ENCODE measurements at regions not wholly inside any gene's neighbourhood (a gene's known extent, or its start where the extent isn't known, plus 50 kb on each side); places are given as distances from the start of the nearest gene placed in this dataset.

- TF ChIP-seq, protein P1, sequence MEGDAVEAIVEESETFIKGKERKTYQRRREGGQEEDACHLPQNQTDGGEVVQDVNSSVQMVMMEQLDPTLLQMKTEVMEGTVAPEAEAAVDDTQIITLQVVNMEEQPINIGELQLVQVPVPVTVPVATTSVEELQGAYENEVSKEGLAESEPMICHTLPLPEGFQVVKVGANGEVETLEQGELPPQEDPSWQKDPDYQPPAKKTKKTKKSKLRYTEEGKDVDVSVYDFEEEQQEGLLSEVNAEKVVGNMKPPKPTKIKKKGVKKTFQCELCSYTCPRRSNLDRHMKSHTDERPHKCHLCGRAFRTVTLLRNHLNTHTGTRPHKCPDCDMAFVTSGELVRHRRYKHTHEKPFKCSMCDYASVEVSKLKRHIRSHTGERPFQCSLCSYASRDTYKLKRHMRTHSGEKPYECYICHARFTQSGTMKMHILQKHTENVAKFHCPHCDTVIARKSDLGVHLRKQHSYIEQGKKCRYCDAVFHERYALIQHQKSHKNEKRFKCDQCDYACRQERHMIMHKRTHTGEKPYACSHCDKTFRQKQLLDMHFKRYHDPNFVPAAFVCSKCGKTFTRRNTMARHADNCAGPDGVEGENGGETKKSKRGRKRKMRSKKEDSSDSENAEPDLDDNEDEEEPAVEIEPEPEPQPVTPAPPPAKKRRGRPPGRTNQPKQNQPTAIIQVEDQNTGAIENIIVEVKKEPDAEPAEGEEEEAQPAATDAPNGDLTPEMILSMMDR (IDR thresholded peaks at IDR 0.05): no peak
- Histone ChIP-seq H3K36me3 (ENCODE audit: control insufficient read depth, insufficient read depth, low read length) (no peaks in the 10 kb centered on the region), H3K79me2 (no peaks in the 10 kb centered on the region), H3K27ac (no peak overlapping the region), H3K4me1 (no peaks in the 10 kb centered on the region), H2AFZ (no peak overlapping the region), H3K4me3 (ENCODE audit: low read depth, low read length) (no peak overlapping the region), H3K27me3 (ENCODE audit: control insufficient read depth, insufficient read depth, low read length) (no peaks in the 10 kb centered on the region), H3K9me3 (ENCODE audit: control insufficient read depth, low read length) (no peaks in the 10 kb centered on the region), H3K9ac (no peak overlapping the region), H3K4me2 (ENCODE audit: low read length) (no peak overlapping the region)
Observed at GRCh38 chr4:106628586-106629267, 260.1 kb upstream of the GIMD1 start.

- H3K9ac ChIP-seq: no peak overlapping the region
- no peak overlapping the region for H3K27ac ChIP-seq
- no peak overlapping the region for H2AFZ ChIP-seq
- H3K9me3 ChIP-seq (ENCODE audit: control insufficient read depth, low read length): no peaks in the 10 kb centered on the region
- H3K4me1 ChIP-seq: no peaks in the 10 kb centered on the region
- no peaks in the 10 kb centered on the region for H3K36me3 ChIP-seq (ENCODE audit: control insufficient read depth, insufficient read depth, low read length)
- no peaks in the 10 kb centered on the region for H3K79me2 ChIP-seq
- no peak overlapping the region for H3K4me2 ChIP-seq (ENCODE audit: low read length)
- H3K27me3 ChIP-seq (ENCODE audit: control insufficient read depth, insufficient read depth, low read length): no peaks in the 10 kb centered on the region
- H3K4me3 ChIP-seq (ENCODE audit: low read depth, low read length): no peak overlapping the region
- TF ChIP-seq, protein P1 (IDR thresholded peaks at IDR 0.05): no peak
Observed at GRCh38 chr4:106627051-106627450, 258.5 kb upstream of the GIMD1 start.

DNA sequence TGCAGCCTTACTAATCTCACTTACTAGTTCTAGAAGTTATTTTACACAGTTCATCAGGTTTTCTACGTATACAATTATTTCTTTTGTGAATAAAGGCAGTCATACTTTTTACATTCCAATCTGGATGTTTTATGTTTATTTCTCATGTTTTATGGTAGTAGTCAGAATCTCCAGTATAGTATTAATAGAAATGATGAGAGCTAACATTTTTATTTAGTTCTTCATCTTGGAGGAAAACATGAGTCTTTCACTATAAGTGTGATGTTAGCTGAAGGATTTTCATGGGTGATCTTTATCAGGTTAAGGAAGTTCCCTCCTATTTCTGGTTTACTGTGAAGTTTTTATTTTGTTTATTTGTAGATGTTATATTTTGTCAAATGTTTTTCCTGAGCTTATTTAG is 256.1 kb upstream of the GIMD1 start:
- Histone ChIP-seq H3K36me3 (ENCODE audit: control insufficient read depth, insufficient read depth, low read length) (no peaks in the 10 kb centered on the region), H3K79me2 (no peaks in the 10 kb centered on the region), H3K4me2 (ENCODE audit: low read length) (no peak overlapping the region), H3K4me3 (ENCODE audit: low read depth, low read length) (no peak overlapping the region), H3K9ac (no peak overlapping the region), H3K27me3 (ENCODE audit: control insufficient read depth, insufficient read depth, low read length) (no peaks in the 10 kb centered on the region), H2AFZ (no peak overlapping the region), H3K9me3 (ENCODE audit: control insufficient read depth, low read length) (no peaks in the 10 kb centered on the region), H3K27ac (no peak overlapping the region), H3K4me1 (no peaks in the 10 kb centered on the region)
- TF ChIP-seq, protein P1 (IDR thresholded peaks at IDR 0.05): no peak

DNA sequence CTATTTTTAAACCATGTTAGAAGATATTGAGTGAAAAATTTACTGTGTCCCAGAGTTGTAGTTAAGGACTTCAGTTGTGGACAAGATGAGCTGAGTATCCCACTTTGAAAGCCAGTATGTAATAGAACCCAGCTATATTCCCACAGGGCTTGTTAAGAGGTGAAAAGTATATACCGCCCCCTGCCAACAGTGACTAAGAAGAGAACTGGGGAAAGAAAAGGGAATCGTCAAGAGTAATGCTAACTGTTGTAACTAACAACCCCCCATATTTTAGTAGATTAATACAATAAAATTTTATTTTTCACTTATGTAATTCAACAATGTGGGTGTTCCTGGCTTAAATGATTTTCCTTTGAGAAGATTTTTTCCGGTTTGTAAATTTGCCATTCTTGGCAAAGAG is 250.4 kb upstream of the GIMD1 start:
- Histone ChIP-seq H3K36me3 (ENCODE audit: control insufficient read depth, insufficient read depth, low read length) (no peaks in the 10 kb centered on the region), H3K4me1 (no peaks in the 10 kb centered on the region), H3K4me3 (ENCODE audit: low read depth, low read length) (no peak overlapping the region), H3K27me3 (ENCODE audit: control insufficient read depth, insufficient read depth, low read length) (no peaks in the 10 kb centered on the region), H3K9ac (no peak overlapping the region), H3K79me2 (no peaks in the 10 kb centered on the region), H3K27ac (no peak overlapping the region), H2AFZ (no peak overlapping the region), H3K4me2 (ENCODE audit: low read length) (no peak overlapping the region), H3K9me3 (ENCODE audit: control insufficient read depth, low read length) (no peaks in the 10 kb centered on the region)
- TF ChIP-seq, protein P1 (IDR thresholded peaks at IDR 0.05): no peak

GRCh38 chr4:106615961-106616360 is 247.4 kb upstream of the GIMD1 start:
- H3K4me2 ChIP-seq (ENCODE audit: low read length): no peak overlapping the region
- no peak overlapping the region for H3K27ac ChIP-seq
- no peak overlapping the region for H3K4me3 ChIP-seq (ENCODE audit: low read depth, low read length)
- H3K79me2 ChIP-seq: no peaks in the 10 kb centered on the region
- H3K27me3 ChIP-seq (ENCODE audit: control insufficient read depth, insufficient read depth, low read length): no peaks in the 10 kb centered on the region
- H3K9me3 ChIP-seq (ENCODE audit: control insufficient read depth, low read length): no peaks in the 10 kb centered on the region
- no peak overlapping the region for H3K9ac ChIP-seq
- H3K36me3 ChIP-seq (ENCODE audit: control insufficient read depth, insufficient read depth, low read length): no peaks in the 10 kb centered on the region
- TF ChIP-seq, protein P1 (IDR thresholded peaks at IDR 0.05): no peak
- no peak overlapping the region for H2AFZ ChIP-seq
- no peaks in the 10 kb centered on the region for H3K4me1 ChIP-seq

All from parathyroid adenoma (tissue), 2 donors.